Stimulated activated CD8-positive, alpha-beta memory T cell treated with anti-CD3 and anti-CD28 coated beads, Interleukin-12 subunit alpha, Interleukin-12 subunit beta, amount 100 ng/mL, for 24 hours (primary cell): ENCODE measurements at regions not wholly inside any gene's neighbourhood (a gene's known extent, or its start where the extent isn't known, plus 50 kb on each side); places are given as distances from the start of the nearest gene placed in this dataset.
"Not testable (repeated sequence)": the region's sequence is repeated elsewhere in the genome, so short reads cannot be mapped to it uniquely, and the experiment has no call there.

Source experiments
- DNase-seq: peaks from one replicate; pipeline ENCODE4 v3.0.0-alpha.2; 2020; ENCODE audit errors: extremely low read depth

DNA sequence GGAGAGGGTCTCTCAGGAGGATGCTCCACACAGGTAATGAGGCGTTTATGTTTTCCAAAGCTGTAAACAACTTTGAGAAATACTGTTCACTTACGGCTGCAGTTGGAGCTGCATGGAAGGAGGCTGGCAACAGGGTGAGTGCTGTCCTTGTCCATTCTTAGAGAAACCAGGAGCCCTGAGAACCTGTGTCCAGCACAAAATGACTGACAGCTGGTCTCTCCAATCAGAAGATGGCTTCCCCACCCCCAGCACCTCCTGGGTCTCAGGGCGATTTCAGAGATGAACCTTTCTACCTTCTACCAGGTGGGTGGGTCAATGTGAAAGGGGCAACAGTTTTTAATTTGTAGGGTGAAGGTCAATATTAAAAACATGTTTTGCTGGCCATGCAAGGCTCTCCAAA lies 353.6 kb downstream of the NPHP4 start:
- no peak for DNase-seq

DNA sequence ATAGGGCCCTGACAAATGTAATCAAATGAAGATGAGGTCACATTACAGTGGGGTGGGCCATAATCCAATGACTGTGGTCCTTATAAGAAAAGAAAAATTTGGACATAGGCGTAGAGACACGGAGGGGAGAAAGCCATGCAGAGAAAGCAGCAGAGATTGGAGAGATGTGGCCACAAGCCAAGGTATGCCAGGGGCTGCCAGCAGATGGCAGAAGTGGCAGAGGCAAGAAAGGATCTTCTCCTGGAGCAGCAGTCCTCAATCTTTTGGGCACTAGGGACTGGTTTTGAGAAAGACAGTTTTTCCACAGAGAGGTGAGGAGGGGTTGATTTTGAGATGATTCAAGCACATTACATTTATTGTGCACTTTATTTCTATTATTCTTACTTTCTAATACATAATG lies 355.1 kb downstream of the NPHP4 start:
- DNase-seq = no peak

DNA sequence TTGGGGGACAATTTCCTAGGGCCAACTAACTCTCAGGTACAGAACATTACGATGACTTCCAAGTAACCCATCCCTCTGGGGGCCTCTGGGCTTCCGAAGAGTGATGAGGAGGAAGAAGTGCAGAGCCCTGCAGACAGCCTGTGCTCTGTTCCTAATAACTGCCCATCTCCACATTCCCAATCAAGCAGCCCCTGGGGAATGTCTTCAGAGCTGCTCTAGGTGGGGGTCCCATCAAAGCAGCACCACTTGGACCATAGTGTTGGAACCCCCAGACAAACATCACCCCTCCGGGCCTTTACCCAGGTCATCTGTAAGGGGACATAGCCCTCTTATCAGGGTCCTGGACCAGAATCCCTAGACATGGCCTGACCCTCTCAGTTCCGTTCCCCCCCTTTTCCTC lies 357.3 kb downstream of the NPHP4 start:
- DNase-seq = no peak

DNA sequence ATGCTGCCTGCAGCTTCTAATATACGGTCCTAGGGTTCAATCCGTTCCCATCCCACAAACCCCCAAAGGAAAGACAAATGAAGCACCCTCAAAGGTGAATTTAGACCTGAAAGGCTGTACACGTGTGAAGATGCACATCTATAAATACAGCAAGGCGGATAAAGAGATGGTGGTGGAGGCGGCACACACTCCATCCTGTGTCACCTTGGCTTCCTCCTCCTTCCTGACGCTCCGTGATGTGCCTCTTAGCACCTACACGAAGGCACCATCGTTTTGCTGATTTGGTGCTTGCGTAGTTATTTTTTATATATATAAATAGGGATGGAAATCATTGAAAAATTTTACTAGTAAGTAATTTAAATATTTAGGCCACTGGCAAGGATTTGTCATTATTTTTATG lies 359.4 kb downstream of the NPHP4 start:
- no peak for DNase-seq

DNA sequence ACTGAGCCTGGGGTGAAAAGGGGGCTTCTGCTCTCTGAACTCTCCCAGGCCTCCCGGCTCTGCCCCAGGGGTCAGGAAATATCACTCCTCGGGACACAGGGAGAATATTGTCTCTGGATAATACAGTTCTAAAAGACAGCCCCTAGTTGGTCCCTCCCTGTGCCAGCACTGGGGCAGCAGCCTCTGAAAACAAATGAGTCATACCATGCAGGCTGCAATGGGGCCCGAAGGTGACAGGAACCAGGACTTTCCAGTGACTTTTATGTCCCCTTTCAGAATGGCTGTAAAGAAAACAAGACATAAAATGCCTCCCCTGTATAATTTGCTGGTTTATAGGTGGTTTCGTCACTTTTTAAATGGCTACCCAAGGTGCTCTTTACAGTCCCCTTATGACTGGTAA lies 360.0 kb downstream of the NPHP4 start:
- no peak for DNase-seq

DNA sequence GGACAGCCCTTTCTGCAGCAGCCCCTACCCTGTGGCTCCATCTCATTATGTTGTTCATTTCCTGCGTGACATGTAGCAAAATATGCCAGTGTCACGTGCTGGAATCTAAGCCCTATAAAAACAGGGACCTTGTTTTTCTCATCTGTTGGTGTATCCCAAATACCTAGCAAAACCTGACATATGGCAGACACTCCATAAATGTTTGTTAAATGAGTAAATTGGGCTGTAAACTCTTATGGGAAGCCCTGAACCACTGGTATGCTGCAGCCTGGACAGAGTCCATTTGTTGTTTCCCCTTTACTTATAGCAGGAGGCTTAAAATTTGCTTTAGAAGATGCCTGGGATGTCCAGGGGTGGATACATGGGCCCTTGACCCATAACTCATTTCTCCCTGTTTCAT lies 363.8 kb downstream of the NPHP4 start:
- DNase-seq = no peak

DNA sequence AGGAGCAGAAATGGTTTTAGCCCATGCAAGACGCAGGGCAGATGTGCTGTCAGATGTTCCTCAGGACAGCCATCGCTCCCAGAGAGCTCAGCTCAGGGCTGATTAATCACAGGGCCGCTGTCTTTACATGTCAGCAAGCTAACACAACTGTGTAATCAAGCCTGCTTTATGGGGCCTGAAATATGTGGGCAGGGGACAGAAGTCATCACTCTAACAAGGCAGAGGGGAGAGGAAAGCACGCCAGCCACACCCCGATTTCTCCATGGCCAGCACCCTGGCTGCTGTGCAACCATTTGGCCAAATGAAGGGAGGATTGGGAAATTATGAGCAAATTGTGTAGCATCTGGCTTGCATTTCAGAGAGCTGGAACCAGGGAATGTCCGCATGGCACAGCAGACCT lies 368.8 kb downstream of the NPHP4 start:
- no peak for DNase-seq

DNA sequence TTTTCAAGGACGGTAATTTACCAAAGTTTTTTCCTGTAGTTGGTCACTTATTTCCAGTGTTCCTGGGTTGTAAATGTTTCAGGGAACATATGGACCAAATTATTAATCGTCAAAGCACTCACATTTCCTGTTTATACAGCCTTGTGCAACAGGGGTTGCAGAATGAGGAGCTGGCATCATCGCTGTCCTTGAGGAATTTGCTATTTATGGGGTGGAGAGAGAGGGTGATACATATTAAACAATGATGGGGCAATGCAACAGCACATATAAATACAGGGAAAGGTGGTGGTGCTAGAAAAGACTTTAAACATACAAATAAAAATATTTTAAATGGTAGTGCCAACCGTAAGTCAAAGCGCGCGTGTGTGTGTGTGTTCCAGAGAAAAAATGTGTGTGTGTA lies 369.8 kb downstream of the NPHP4 start:
- DNase-seq = no peak

DNA sequence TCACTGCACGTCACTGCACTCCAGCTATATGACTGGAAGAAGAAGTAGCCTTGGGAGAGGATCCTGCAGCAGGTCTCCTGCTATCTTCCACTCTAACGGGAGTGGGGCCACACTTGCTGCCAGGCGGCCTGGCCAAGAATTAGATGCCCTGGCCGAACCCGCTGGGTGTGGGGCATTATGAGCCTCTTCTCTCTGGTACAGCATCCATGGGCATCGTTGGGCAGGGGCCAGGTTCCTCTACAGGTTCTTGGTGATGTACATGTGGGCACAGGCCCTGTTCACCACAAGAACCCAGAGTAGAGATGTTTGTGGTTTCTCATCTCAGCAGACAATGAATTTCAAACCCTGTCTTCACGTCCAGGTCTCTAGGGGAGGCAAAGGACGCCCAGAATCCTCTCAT lies 370.5 kb downstream of the NPHP4 start:
- no peak for DNase-seq

DNA sequence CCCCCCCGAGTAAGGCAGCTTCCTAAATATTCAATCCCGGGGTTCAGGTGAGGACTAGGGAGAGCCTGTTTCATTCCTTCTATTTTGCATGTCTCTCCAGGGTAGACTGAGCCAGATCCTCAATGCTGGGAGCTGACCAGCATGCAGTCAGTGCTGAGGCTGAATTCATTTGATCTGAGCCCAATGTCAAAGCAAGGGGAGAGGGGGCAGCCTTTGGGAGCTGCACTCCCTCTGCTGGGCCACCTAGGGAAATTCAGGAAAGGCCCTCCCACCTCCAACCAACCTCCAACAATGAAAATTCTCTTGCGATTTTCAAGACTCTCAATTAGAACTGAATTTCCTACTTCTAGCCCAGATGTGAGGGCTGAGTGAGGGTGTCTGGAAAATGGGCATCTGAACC lies 371.2 kb downstream of the NPHP4 start:
- DNase-seq = no peak

DNA sequence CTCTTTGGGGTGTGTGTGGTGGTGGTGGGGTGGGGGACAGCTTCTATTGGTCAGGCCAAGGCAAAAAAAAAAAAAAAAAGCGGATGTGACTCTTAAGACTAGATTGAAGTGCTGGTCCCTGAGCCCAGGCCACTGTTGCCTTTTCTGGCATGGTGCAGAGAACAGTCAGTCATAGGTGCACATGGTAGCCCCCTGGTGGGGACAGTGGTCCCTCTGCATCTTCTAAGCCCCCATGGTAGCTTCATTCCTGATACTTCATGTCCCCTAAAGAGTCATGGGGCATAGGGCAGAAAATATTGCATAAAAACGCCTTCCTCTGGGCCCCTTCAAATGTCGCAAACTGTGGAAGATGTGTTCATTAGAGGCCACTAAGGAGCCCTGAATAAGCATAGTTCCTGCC lies 371.8 kb downstream of the NPHP4 start:
- DNase-seq = no peak

DNA sequence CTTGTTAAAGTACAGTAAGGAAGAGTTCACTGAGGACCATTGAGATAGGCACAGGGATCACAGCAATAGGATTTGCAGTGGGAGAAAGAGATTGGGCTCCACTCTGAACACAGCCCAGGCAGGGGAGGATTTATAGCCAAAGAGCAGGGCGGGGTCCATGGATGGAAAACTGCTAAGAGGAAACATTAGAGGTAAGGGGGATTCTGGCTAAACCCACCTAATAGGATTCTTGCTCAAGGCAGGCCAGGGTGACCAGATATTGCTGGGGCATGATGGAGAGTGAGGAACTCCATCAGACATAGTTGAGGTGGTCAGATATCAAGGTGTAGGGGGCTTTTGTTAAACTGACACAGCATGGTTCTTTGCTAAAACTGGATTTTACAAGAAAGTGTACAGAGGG lies 372.8 kb downstream of the NPHP4 start:
- DNase-seq = no peak

DNA sequence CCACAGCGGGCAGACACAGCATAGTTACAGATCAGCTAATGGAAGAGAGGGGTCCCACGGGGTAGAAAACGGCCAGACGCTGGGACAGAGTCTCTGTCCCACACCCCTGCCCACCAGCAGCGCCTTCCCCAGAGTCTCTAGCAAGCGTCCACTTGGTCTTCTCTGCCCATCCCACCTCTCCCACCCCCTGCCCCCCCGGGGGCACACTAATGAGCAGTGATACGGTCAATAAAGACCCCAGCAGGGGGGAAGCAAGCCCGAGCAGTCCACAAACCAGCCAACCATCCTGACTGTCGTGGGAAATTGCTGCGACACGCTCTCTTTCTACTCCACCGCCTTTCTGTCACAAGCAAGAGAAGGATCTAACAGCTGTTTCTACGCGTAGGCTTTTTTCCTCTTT lies 374.7 kb downstream of the NPHP4 start:
- DNase-seq = no peak

DNA sequence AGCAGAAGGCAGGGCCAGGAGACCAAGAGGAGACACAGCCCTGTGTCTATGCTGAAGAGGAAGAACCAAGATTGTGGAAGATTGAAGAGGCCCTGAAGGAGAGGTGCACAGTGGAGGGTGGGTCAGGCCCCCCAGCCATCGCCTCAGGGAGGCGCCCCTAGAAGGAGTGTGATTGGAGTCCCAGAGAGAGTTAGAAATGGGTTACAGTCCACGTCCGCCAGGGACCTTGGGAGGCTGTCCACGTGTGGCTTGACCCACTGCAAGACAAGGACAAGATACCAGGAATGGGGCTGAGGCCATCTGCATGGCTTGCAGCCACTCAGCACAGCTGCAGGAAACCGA lies 375.1 kb downstream of the NPHP4 start:
- no peak for DNase-seq

DNA sequence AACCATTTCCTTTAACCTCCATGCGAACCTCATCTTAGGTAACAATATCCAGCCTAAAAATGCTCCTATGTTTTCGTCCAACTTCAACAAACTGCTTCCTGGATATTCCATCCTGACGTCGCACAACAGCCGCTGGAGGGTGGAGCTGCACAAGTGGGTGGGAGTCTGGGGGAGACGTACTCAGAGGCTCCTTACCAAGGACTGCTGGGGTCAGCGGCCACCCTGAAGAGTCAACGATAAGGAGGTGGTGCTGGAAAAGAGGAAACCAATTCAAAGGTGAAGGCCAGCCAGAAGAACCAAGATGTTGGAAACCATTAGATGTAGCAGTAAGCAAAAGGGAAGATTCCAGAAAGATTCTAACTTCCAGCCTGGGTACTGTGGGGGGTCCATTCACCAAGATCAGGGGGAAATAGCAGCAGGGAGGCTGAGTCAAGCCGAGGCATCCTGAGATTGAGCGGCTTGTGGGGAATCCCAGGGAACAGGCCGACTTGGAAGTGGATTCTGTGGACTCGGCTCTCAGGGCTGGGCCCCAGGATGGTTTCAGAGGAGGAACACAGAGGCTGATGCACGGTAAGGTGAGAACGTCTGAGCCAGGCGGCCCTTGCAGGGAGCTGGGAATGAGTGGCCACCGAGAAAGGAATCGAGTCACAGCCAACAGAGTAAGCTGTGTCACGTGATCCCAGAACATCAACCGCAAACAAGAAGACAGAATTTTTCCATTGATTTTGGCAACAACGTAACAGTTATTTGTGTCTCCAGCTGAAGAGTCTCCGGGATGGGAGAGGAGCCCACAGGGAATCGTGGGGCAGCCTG lies 375.7 kb downstream of the NPHP4 start:
- no peak for DNase-seq

DNA sequence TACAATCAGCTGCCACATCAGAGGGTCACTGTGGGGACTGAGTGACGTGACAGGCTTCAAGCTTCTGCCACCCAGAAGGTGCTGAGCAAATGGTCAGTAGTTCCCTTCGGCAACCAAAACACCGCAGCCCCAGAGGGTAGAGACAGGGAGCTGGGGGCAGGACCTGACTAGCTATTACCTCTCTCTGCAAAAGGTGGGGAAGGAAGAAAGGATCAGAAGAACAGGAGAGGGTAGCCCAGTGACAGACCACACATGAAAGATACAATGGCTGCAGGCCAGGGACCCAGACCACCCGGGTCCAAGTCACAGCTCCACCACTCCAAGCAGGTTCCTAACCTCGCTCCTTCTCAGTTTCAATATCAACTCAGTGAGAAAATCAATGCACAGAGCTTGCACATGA lies 377.1 kb downstream of the NPHP4 start:
- no peak for DNase-seq

DNA sequence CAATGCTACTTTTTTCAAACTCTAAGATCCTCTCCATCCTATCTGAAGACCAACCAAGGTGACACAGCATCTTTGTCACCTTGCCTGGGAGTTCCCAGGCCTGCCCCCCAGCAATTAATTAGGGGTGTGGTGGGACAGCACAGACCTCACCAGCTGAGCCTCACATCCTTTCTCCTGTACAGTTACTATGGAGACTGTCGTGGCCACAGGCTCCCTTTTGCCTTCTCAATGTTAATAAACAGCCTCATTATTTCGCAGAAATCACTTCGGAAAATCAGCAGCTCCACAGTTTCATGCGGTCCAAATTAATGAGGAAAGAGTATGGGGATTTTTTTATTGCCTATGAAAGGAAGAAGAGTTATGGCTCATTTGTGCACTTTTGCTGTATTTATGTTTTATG lies 378.3 kb downstream of the NPHP4 start:
- no peak for DNase-seq

DNA sequence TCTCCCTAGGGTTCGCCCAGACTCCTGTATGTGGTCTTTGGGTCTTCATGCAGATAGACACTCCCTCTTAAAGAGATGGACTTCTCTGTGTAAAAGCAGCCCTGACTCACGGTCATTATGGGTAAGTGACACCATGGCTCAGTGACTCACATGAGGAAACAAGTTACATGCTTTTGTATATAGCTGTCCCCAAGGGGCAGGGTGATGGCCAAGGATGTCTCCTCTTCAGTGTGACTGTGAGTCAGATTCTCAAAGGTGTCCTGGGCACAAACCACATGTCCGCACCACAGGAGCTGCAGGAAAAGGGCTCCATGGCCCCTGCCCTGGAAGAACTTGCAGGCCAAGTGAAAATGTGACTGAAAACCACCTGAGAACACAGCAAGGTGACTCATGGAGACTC lies 380.4 kb downstream of the NPHP4 start:
- no peak for DNase-seq

DNA sequence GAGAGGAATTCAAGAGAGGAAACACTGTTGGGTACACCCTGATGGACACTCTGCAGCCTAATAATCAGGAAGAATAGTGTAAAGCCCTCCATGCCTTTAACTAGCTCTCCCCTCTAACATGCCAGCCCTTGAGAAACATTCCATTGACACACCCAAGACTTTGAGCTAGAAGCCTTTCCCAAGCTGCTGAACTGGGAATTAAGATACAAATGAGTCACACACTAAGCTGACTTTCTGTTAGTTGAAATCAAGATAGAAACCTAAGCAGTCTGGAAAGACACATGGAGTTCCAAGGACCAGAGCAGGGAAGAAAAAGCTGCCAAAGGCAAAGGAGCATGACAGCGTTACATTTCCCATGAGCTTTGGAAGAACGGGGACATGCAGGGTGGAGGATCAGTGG lies 380.8 kb downstream of the NPHP4 start:
- no peak for DNase-seq

DNA sequence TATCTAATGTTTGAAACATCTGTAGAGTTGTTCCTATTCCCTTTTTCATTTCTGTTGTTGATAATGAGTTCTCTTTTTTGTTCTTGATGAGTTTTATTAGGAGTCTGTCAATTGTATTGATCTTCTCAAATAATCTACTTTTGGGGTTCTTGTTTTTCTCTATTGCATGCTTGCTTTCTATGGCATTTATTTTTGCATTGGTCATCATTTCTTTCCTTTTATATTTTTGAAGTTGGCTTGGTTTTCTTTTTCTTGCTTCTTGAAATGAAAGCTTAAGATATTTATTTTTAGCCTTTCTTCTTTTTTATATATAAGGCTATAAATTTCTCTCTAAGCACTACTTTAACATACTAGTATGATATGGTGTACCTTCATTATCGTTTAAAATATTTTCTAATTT lies 381.8 kb downstream of the NPHP4 start:
- DNase-seq = no peak

DNA sequence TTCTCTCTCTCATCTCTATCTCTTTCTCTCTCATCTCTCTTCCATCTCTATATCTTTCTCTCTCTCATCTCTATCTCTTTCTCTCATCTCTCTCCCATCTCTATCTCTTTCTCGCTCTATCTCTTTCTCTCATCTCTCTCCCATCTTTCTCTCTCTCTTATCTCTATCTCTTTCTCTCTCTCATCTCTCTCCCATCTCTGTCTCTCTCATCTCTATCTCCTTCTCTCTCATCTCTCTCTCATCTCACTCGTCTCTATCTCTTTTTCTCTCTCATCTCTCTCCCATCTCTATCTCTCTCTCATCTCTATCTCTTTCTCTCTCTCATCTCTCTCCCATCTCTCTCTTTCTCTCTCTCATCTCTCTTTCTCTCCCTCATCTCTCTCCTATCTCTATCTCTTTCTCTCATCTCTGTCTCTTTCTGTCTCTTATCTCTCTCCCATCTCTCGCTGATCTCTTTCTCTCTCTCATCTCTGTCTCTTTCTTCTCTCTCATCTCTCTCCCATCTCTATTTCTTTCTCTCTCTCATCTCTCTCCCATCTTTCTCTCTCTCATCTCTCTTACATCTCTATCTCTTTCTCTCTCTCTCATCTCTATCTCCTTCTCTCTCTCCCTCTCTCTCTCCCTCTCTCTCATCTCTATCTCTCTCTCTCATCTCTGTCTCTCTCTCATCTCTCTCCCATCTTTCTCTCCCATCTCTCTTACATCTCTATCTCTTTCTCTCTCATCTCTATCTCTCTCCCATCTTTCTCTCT lies 388.7 kb downstream of the NPHP4 start:
- no peak for DNase-seq

DNA sequence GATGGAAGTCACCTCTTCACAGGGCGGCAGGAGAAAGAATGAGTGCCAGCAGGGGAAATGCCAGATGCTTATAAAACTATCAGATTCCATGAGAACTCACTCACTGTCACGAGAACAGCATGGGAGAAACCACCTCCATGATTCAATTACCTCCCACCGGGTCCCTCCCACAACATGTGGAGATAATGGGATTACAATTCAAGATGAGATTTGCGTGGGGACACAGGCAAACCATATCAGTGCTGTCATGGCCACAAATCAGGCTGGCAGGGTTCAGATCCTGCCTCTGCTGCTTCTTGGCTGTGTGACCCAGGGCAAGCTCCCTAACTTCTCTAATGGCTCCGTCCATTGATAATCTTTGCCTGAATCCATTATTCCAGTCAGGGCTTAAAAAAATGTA lies 389.5 kb downstream of the NPHP4 start:
- not testable (repeated sequence) for DNase-seq

DNA sequence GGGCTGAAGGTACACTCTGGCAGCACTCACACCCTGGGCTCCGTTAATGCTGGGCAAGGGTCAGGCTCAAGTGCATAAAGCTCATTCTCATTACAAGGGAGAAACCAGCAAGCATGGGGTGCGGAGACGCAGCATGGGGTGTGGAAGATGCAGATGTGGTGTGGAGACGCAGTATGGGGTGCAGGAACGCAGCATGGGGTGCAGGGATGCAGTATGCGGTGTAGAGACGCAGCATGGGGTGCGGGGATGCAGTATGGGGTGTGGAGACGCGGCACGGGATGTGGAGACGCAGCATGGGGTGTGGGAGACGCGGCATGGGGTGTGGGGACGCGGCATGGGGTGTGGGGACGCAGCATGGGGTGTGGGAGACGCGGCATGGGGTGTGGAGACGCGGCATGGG lies 390.7 kb downstream of the NPHP4 start:
- DNase-seq = no peak

DNA sequence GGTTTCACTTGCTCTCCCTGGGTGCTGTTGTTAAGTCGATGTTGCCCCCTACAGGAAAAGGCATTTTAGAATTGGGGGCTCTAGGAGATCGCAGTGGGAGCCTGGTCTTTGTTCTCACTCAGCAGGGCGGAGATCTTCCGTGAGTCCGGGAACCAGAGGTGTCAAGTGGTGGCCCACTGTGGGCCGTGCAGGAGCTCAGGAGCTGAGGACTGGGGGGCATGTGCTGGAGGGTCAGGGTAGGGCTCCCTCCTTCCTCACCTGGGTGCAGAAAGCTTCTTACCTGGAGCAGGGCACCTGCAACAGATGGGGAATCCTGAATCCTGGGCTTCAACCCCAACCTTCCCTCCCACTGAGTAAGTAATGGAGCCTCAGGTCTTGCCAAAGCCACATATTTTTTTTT lies 392.7 kb downstream of the NPHP4 start:
- no peak for DNase-seq
